GM12864 (cell line): ENCODE measurements at regions not wholly inside any gene's neighbourhood (a gene's known extent, or its start where the extent isn't known, plus 50 kb on each side); places are given as distances from the start of the nearest gene placed in this dataset.
"Not testable (repeated sequence)": the region's sequence is repeated elsewhere in the genome, so short reads cannot be mapped to it uniquely, and the experiment has no call there.

ENCODE experiments used
- DNase-seq: peaks from one replicate; pipeline ENCODE4 v3.0.0-alpha.2; 2011; ENCODE audit warnings: low read depth
- H3K4me3 ChIP-seq: 2 replicates; pipeline ENCODE4 v1.5.1; 2011; ENCODE audit warnings: mild to moderate bottlenecking, low read depth, low read length, control low read depth
- CTCF ChIP-seq: IDR thresholded peaks from 2 replicates; pipeline ENCODE4 v1.5.1; 2011; ENCODE audit warnings: low read depth, mild to moderate bottlenecking, moderate library complexity, low read length, control low read depth, inconsistent platforms; ENCODE audit errors: missing control alignments

- no peak for DNase-seq
- no peak for TF ChIP-seq CTCF
- H3K4me3 ChIP-seq, result no peak overlapping the region
Observed at GRCh38 chr5:8557728-8558127, 688.8 kb downstream of the MTRR start.

- no peak for DNase-seq
- TF ChIP-seq CTCF, result no peak
- H3K4me3 ChIP-seq, result no peak overlapping the region
Observed at GRCh38 chr5:8560776-8561175, 691.8 kb downstream of the MTRR start.

GRCh38 chr5:8561224-8561840 is 692.4 kb downstream of the MTRR start:
- no peak for TF ChIP-seq CTCF
- no peak overlapping the region for H3K4me3 ChIP-seq
- no peak for DNase-seq

GRCh38 chr5:8561854-8562253 is 692.9 kb downstream of the MTRR start:
- DNase-seq, result no peak
- TF ChIP-seq CTCF, result no peak
- no peak overlapping the region for H3K4me3 ChIP-seq

- not testable (repeated sequence) for DNase-seq, H3K4me3 ChIP-seq
Observed at GRCh38 chr5:8563540-8563939, 694.6 kb downstream of the MTRR start.

- no peak for DNase-seq
- no peak for TF ChIP-seq CTCF
- H3K4me3 ChIP-seq, result no peak overlapping the region
Observed at GRCh38 chr5:8568858-8569257, 699.9 kb downstream of the MTRR start.

GRCh38 chr5:8570528-8570927 is 701.6 kb downstream of the MTRR start:
- no peak overlapping the region for H3K4me3 ChIP-seq
- TF ChIP-seq CTCF, result no peak
- DNase-seq, result no peak
